PFSK-1 (cell line): ENCODE measurements at regions not wholly inside any gene's neighbourhood (a gene's known extent, or its start where the extent isn't known, plus 50 kb on each side); places are given as distances from the start of the nearest gene placed in this dataset.

Source experiments
- POLR2AphosphoS5 ChIP-seq: IDR thresholded peaks from 2 replicates; pipeline ENCODE4 v1.6.1; 2012; ENCODE audit warnings: low read depth, mild to moderate bottlenecking, control low read depth, low read length, moderate library complexity
- SIN3A ChIP-seq: IDR thresholded peaks from 2 replicates; pipeline ENCODE4 v1.6.1; 2012; ENCODE audit warnings: mild to moderate bottlenecking, low read length, moderate library complexity, borderline replicate concordance; ENCODE audit not compliant: insufficient read depth
- TAF1 ChIP-seq: IDR thresholded peaks from 2 replicates; pipeline ENCODE4 v1.6.1; 2012; ENCODE audit warnings: low read length, control low read depth, borderline replicate concordance; ENCODE audit not compliant: insufficient read depth
- TF ChIP-seq, protein P1 (sequence below), 2 experiments: IDR thresholded peaks; 2 replicates each; pipeline versions ENCODE4 v1.6.1 to v1.8.0; 2011 to 2012; ENCODE audit warnings: low read depth in 2 of 2, low read length in 2 of 2, control low read depth in 1 of 2, inconsistent platforms in 1 of 2, mild to moderate bottlenecking in 1 of 2, moderate library complexity in 1 of 2; ENCODE audit not compliant: insufficient read depth in 1 of 2

DNA sequence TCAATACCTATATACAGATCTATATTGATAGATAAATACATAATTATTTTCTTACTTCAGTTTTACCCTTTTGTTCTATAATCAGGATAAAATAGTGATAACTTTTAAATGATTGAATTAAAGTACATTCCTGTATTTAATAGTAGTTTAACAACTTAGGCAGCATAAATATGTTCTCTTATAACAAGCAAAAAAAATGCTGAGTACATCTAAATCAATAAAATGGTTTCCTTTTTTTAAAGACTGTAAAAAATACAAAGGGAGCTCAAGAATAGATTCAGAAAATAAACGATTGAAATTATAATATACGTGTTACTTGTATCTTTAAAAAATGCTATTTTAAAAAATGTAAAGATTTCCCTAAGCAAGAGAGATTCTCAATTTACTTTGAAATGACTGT, 393.7 kb upstream of the TMEM132C start:
- TF ChIP-seq, protein P1, sequence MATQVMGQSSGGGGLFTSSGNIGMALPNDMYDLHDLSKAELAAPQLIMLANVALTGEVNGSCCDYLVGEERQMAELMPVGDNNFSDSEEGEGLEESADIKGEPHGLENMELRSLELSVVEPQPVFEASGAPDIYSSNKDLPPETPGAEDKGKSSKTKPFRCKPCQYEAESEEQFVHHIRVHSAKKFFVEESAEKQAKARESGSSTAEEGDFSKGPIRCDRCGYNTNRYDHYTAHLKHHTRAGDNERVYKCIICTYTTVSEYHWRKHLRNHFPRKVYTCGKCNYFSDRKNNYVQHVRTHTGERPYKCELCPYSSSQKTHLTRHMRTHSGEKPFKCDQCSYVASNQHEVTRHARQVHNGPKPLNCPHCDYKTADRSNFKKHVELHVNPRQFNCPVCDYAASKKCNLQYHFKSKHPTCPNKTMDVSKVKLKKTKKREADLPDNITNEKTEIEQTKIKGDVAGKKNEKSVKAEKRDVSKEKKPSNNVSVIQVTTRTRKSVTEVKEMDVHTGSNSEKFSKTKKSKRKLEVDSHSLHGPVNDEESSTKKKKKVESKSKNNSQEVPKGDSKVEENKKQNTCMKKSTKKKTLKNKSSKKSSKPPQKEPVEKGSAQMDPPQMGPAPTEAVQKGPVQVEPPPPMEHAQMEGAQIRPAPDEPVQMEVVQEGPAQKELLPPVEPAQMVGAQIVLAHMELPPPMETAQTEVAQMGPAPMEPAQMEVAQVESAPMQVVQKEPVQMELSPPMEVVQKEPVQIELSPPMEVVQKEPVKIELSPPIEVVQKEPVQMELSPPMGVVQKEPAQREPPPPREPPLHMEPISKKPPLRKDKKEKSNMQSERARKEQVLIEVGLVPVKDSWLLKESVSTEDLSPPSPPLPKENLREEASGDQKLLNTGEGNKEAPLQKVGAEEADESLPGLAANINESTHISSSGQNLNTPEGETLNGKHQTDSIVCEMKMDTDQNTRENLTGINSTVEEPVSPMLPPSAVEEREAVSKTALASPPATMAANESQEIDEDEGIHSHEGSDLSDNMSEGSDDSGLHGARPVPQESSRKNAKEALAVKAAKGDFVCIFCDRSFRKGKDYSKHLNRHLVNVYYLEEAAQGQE (IDR thresholded peaks at IDR 0.05; ENCODE audit: insufficient read depth in 1 of 2, low read depth in 2 of 2, low read length in 2 of 2) = no peak
- TF ChIP-seq POLR2AphosphoS5 = no peak
- no peak for TF ChIP-seq SIN3A
- no peak for TF ChIP-seq TAF1
